ENCODE measurements at regions not wholly inside any gene's neighbourhood (a gene's known extent, or its start where the extent isn't known, plus 50 kb on each side); places are given as distances from the start of the nearest gene placed in this dataset.

DNA sequence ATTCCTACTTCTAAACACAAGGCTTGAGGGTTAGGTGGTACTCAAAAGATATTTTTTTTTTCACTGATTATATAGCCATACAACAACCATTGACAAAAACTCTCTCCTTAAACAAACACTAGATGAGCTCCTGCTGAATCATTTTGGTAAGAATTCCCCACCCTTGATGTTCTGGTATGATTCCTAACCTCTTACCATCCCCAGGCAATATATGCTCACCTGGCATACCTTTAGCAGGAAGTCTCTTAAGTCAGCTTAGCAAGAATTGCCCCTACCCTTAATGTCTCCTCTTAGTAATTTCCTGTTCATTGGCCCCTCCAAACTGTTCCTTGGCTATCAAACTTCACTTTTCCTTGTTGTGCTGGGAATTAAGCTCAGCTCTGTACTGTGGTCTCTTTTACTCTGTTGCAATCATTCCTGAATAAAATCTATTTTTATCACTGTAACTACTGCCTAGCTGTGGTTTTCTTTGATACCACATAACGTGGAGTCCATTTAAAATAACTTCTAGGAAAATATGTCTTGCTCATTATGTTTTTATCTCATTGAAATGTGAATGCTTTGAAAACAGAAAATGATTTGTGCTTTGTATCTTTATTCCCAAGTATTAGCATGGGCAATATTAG lies 712.6 kb downstream of the SLC16A7 start:
- H3K4me3 ChIP-seq: no peak overlapping the region
- H3K27me3 ChIP-seq: no peaks in the 10 kb centered on the region
- H3K27ac ChIP-seq: no peak overlapping the region
- TF ChIP-seq, protein P1, sequence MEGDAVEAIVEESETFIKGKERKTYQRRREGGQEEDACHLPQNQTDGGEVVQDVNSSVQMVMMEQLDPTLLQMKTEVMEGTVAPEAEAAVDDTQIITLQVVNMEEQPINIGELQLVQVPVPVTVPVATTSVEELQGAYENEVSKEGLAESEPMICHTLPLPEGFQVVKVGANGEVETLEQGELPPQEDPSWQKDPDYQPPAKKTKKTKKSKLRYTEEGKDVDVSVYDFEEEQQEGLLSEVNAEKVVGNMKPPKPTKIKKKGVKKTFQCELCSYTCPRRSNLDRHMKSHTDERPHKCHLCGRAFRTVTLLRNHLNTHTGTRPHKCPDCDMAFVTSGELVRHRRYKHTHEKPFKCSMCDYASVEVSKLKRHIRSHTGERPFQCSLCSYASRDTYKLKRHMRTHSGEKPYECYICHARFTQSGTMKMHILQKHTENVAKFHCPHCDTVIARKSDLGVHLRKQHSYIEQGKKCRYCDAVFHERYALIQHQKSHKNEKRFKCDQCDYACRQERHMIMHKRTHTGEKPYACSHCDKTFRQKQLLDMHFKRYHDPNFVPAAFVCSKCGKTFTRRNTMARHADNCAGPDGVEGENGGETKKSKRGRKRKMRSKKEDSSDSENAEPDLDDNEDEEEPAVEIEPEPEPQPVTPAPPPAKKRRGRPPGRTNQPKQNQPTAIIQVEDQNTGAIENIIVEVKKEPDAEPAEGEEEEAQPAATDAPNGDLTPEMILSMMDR (IDR thresholded peaks at IDR 0.05): no peak
- no peak for TF ChIP-seq POLR2A (IDR thresholded peaks at IDR 0.05)
- H3K9me3 ChIP-seq: no peaks in the 10 kb centered on the region
- no peak for DNase-seq
- WGBS (ENCODE audit: insufficient coverage, low coverage, low lambda C conversion rate, missing lambda C conversion rate): 0% methylated on average over 1 of the region's 1 CpG
- intact Hi-C loops (cut with DNase I): no loop called here
- H3K36me3 ChIP-seq: no peaks in the 10 kb centered on the region
- no peaks in the 10 kb centered on the region for H3K4me1 ChIP-seq
- no peak for ATAC-seq

DNA sequence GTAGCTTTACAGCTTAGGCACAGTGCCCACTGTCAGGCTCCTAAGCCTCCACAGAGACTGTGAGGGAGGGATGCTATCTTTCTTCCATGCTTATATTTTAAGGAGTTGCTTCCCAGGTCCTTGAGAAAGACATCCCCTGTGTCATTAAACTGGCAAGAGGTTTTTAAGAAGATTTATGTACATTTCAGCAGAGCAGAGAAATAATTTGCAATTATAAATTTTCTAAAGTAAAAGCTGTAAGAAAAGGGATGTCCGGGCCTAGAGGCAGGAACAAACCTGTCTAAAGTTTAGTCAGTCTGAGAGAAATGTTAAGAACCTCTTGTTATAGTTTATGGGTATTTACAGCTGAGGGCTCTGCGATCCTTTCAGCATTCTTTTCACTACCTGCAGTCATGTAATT lies 716.1 kb downstream of the SLC16A7 start:
- Histone ChIP-seq H3K9me3 (no peaks in the 10 kb centered on the region), H3K36me3 (no peaks in the 10 kb centered on the region), H3K4me3 (no peak overlapping the region), H3K27ac (no peak overlapping the region), H3K27me3 (no peaks in the 10 kb centered on the region), H3K4me1 (no peaks in the 10 kb centered on the region)
- WGBS (ENCODE audit: insufficient coverage, low coverage, low lambda C conversion rate, missing lambda C conversion rate): 62% methylated on average over 2 of the region's 2 CpGs
- DNase-seq: no peak
- TF ChIP-seq, protein P1 (IDR thresholded peaks at IDR 0.05): no peak
- TF ChIP-seq POLR2A (IDR thresholded peaks at IDR 0.05): no peak
- intact Hi-C loops (cut with DNase I): no loop called here
- no peak for ATAC-seq

DNA sequence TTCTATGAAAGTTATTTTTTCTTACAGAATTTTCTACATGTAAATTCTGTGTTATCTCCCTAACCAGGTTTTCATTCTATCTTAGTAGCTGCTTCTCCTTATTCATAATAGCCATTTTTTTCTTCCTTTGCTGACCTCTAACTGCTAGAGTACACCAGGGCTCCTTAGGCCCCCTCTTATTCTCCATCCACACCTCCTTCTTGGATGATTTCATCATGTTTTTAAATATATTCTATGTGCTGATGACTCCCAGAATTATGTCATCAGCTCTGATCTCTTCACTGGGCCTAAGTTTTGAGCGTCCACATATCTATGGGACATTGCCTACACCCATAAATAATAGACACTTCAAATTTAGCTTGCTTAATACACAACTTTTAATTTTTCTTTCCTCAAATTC lies 721.5 kb downstream of the SLC16A7 start:
- no peaks in the 10 kb centered on the region for H3K36me3 ChIP-seq
- no peaks in the 10 kb centered on the region for H3K4me1 ChIP-seq
- DNase-seq: no peak
- no peak overlapping the region for H3K4me3 ChIP-seq
- WGBS (ENCODE audit: insufficient coverage, low coverage, low lambda C conversion rate, missing lambda C conversion rate): 44% methylated on average over 1 of the region's 1 CpG
- no peaks in the 10 kb centered on the region for H3K27me3 ChIP-seq
- intact Hi-C loops (cut with DNase I): no loop called here
- no peak for ATAC-seq
- H3K27ac ChIP-seq: no peak overlapping the region
- no peaks in the 10 kb centered on the region for H3K9me3 ChIP-seq
- TF ChIP-seq POLR2A (IDR thresholded peaks at IDR 0.05): no peak
- TF ChIP-seq, protein P1 (IDR thresholded peaks at IDR 0.05): no peak

DNA sequence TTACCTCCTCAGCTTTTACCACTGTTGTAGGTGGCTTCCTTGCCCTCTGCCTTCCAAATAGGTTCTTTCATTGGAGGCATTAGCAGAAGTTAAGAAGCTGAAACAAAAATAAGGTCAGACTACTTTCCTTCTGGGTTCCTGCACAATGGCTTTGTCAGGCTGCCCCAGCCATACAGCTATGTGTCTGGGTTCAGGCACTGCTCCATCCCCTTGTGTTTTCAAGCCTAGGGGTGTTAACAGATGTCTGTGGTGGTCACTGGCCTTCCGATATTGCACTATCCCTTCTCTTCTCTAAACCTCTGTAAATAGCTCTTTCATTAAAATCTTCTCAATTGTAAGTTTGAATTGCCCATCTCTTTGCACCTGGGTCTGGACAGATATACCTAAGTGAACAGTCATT lies 728.9 kb downstream of the SLC16A7 start:
- Histone ChIP-seq H3K27me3 (no peaks in the 10 kb centered on the region), H3K36me3 (no peaks in the 10 kb centered on the region), H3K4me3 (no peak overlapping the region), H3K27ac (no peak overlapping the region), H3K4me1 (no peaks in the 10 kb centered on the region), H3K9me3 (no peaks in the 10 kb centered on the region)
- intact Hi-C loops (cut with DNase I): no loop called here
- 67% methylated on average over 1 of the region's 1 CpG for WGBS (ENCODE audit: insufficient coverage, low coverage, low lambda C conversion rate, missing lambda C conversion rate)
- TF ChIP-seq, protein P1 (IDR thresholded peaks at IDR 0.05): no peak
- DNase-seq (no peak), ATAC-seq (no peak)

DNA sequence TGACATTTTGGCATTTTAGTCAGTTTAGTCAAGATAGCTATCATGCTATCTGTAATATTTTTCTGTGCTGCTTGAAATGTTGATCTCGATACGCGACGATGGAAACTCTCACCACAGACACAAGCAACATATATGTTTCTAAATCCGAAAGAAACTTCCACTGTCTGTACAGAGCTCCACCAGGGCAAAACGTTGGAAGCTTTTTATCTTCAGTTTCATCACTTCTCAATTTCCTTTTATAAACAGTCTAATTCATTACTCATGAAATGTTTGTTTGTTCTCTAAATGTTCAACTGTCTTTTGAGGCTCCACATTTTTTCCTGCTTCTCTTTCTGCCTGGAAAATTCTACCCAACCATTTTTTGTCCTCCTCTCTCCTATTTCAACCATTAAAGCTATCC lies 737.6 kb downstream of the SLC16A7 start:
- ATAC-seq (no peak), DNase-seq (no peak)
- Histone ChIP-seq H3K36me3 (no peaks in the 10 kb centered on the region), H3K4me3 (no peak overlapping the region), H3K27me3 (no peaks in the 10 kb centered on the region), H3K27ac (no peak overlapping the region), H3K4me1 (no peaks in the 10 kb centered on the region), H3K9me3 (no peaks in the 10 kb centered on the region)
- WGBS (ENCODE audit: insufficient coverage, low coverage, low lambda C conversion rate, missing lambda C conversion rate): 49% methylated on average over 6 of the region's 6 CpGs
- TF ChIP-seq POLR2A (IDR thresholded peaks at IDR 0.05): no peak
- TF ChIP-seq, protein P1 (IDR thresholded peaks at IDR 0.05): no peak
- intact Hi-C loops (cut with DNase I): no loop called here

Data from right lobe of liver (tissue), 6 donors.